ENCODE measurements at regions not wholly inside any gene's neighbourhood (a gene's known extent, or its start where the extent isn't known, plus 50 kb on each side); places are given as distances from the start of the nearest gene placed in this dataset.

DNA sequence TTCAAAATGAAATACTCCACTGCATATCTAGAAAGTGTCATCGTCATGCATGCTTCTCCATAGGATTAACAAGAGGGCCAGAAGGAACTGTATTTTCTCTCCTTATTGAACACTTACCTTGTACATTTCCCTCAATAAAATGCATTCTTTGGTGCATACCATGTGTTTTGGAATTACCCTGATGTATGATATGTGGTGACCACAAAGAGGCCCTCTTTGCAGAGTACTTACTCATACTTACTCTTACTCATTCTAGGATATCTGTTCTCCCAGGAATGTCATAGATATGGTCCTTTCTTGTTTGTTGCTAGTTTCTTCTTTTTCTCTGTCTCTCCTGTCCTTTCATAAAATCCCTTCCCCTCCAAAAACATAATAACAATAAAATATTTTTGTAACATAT is 1087.1 kb upstream of the POT1 start:
- no peaks in the 10 kb centered on the region for H3K9me3 Mint-ChIP-seq
- H3K27ac Mint-ChIP-seq: no peak overlapping the region
- no peaks in the 10 kb centered on the region for H3K36me3 Mint-ChIP-seq
- H3K4me3 Mint-ChIP-seq: no peak overlapping the region
- DNase-seq (ENCODE audit: extremely low spot score, unreplicated experiment): no peak
- TF ChIP-seq, protein P1, sequence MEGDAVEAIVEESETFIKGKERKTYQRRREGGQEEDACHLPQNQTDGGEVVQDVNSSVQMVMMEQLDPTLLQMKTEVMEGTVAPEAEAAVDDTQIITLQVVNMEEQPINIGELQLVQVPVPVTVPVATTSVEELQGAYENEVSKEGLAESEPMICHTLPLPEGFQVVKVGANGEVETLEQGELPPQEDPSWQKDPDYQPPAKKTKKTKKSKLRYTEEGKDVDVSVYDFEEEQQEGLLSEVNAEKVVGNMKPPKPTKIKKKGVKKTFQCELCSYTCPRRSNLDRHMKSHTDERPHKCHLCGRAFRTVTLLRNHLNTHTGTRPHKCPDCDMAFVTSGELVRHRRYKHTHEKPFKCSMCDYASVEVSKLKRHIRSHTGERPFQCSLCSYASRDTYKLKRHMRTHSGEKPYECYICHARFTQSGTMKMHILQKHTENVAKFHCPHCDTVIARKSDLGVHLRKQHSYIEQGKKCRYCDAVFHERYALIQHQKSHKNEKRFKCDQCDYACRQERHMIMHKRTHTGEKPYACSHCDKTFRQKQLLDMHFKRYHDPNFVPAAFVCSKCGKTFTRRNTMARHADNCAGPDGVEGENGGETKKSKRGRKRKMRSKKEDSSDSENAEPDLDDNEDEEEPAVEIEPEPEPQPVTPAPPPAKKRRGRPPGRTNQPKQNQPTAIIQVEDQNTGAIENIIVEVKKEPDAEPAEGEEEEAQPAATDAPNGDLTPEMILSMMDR (conservative IDR thresholded peaks at IDR 0.05): no peak
- no peaks in the 10 kb centered on the region for H3K4me1 Mint-ChIP-seq (ENCODE audit: unreplicated experiment)
- no peaks in the 10 kb centered on the region for H3K27me3 Mint-ChIP-seq

GRCh38 chr7:126005064-126005463 is 1075.4 kb upstream of the POT1 start:
- H3K4me1 Mint-ChIP-seq (ENCODE audit: unreplicated experiment): no peaks in the 10 kb centered on the region

DNA sequence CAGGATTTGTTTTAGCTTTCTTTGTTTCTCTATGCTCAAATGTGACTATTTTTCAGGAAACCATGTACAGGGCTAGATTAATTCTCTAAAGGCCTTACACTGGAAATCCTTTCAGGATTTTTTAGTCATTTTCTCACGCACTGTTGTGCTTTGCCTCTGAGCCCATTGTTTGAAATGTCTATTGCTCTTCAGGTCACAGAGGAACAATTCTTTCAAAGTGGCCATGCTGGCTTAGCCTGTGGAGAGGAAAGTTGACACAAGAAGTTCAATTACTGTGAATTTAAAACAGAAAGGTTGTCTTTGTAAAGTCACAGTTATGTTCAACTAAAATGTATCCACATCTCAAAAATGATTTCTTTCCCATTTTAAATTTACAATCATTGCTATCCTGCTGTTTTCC is 1071.7 kb upstream of the POT1 start:
- H3K4me1 Mint-ChIP-seq (ENCODE audit: unreplicated experiment): no peaks in the 10 kb centered on the region
- no peak for DNase-seq (ENCODE audit: extremely low spot score, unreplicated experiment)
- H3K27me3 Mint-ChIP-seq: no peaks in the 10 kb centered on the region
- no peak overlapping the region for H3K27ac Mint-ChIP-seq
- no peaks in the 10 kb centered on the region for H3K36me3 Mint-ChIP-seq
- TF ChIP-seq, protein P1 (conservative IDR thresholded peaks at IDR 0.05): no peak
- peaks cover under 1% of the 10 kb centered on the region for H3K9me3 Mint-ChIP-seq
- H3K4me3 Mint-ChIP-seq: no peak overlapping the region

More at GRCh38 chr7:126005064-126005463, 1075.4 kb upstream of the POT1 start:
- H3K36me3 Mint-ChIP-seq: no peaks in the 10 kb centered on the region
- H3K27me3 Mint-ChIP-seq: no peaks in the 10 kb centered on the region
- no peak overlapping the region for H3K27ac Mint-ChIP-seq
- no peak for DNase-seq (ENCODE audit: extremely low spot score, unreplicated experiment)
- H3K9me3 Mint-ChIP-seq: no peaks in the 10 kb centered on the region
- TF ChIP-seq, protein P1 (conservative IDR thresholded peaks at IDR 0.05): no peak
- H3K4me3 Mint-ChIP-seq: no peak overlapping the region

DNA sequence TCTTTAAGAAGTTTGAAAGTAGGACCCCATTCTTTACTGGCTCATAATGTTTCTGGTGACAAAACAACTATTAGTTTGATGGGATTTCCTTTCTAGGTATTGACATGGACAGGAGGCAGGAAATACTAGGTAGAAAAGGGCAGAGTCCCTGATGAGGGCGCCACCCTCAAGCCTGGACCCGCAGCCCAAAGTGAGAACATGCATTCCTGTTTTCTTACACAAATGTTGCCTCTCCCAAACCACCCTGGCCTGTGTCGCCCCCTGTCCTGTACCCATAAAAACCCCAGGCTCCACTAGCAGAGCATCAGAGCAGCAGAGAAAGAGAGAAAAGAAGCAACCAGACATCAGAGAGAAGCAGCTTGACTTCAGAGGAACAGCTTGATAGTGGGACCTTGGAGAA is 1055.2 kb upstream of the POT1 start:
- Mint-ChIP-seq H3K4me1 (ENCODE audit: unreplicated experiment) (no peaks in the 10 kb centered on the region), H3K9me3 (peaks cover 7% of the 10 kb centered on the region), H3K4me3 (no peak overlapping the region), H3K27me3 (no peaks in the 10 kb centered on the region), H3K27ac (no peak overlapping the region), H3K36me3 (no peaks in the 10 kb centered on the region)
- TF ChIP-seq, protein P1 (conservative IDR thresholded peaks at IDR 0.05): no peak
- no peak for DNase-seq (ENCODE audit: extremely low spot score, unreplicated experiment)

DNA sequence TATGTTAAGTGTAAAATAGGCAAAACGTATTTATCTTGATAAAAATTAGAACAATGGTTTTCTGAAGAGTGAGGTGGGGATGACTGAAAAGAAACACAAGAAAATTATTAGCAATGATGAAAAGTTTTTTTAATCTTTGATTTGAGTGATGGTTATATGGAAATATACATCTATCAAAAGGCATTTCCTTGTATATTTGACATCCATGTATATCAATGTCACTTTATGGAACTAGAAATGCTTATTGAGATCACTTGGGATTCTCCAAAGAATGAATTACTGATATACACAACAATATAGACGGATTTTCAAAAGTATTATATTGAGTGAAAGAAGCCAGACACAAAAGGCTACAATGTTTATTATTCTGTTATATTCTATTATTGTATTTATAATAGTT is 1042.0 kb upstream of the POT1 start:
- no peak for DNase-seq (ENCODE audit: extremely low spot score, unreplicated experiment)
- Mint-ChIP-seq H3K36me3 (no peaks in the 10 kb centered on the region), H3K4me1 (ENCODE audit: unreplicated experiment) (no peaks in the 10 kb centered on the region), H3K27me3 (no peaks in the 10 kb centered on the region), H3K27ac (no peak overlapping the region), H3K4me3 (no peak overlapping the region), H3K9me3 (no peaks in the 10 kb centered on the region)
- TF ChIP-seq, protein P1 (conservative IDR thresholded peaks at IDR 0.05): no peak

Data from type B pancreatic cell (in vitro differentiated cells).